ENCODE measurements at regions not wholly inside any gene's neighbourhood (a gene's known extent, or its start where the extent isn't known, plus 50 kb on each side); places are given as distances from the start of the nearest gene placed in this dataset.

- 84% methylated on average over 3 of the region's 3 CpGs; no CpG with 5 or more reads in 1 of the 2 experiments for WGBS, 2 experiments (ENCODE audit: extremely low coverage in 1 of 2, insufficient coverage in 1 of 2, insufficient read length in 1 of 2, insufficient replicate concordance in 2 of 2, low coverage in 1 of 2, low lambda C conversion rate in 2 of 2, missing lambda C conversion rate in 1 of 2)
- H3K27me3 ChIP-seq (replicated peaks in 1 of 4; ENCODE audit: control insufficient read depth in 3 of 4, extremely low read depth in 1 of 4, insufficient read depth in 3 of 4, low read length in 3 of 4): no peaks in the 10 kb centered on the region
- H3K9ac ChIP-seq (replicated peaks in 1 of 4; ENCODE audit: extremely low read depth in 1 of 4, low read depth in 3 of 4, low read length in 3 of 4): no peak overlapping the region
- no peaks in the 10 kb centered on the region for H3K23me2 ChIP-seq (ENCODE audit: low read depth, low read length)
- H3K9me3 ChIP-seq (ENCODE audit: insufficient read depth in 2 of 2, low read depth in 1 of 2, low read length in 1 of 2): no peaks in the 10 kb centered on the region
- no peak overlapping the region for H3K18ac ChIP-seq (ENCODE audit: extremely low read depth, low read length)
- no peak overlapping the region for H3K23ac ChIP-seq (ENCODE audit: insufficient read length)
- H2AK5ac ChIP-seq (ENCODE audit: low read depth, low read length): no peak overlapping the region
- no peak overlapping the region for H2BK120ac ChIP-seq (replicated peaks; ENCODE audit: low read depth, low read length)
- no peak overlapping the region for H2BK12ac ChIP-seq (ENCODE audit: low read depth, low read length)
- H3K4me2 ChIP-seq (ENCODE audit: insufficient read depth in 1 of 2, low read depth in 2 of 2, low read length in 2 of 2): no peak overlapping the region
- no peaks in the 10 kb centered on the region for H3K79me1 ChIP-seq (ENCODE audit: low read depth, low read length)
- no peak overlapping the region for H4K5ac ChIP-seq (ENCODE audit: insufficient read length, low read depth, low read length)
- H3K4me1 ChIP-seq (replicated peaks in 1 of 4; ENCODE audit: control insufficient read depth in 3 of 4, insufficient read depth in 4 of 4, low read length in 3 of 4): no peaks in the 10 kb centered on the region; a peak in 1 of 7 replicates
- no peak overlapping the region for H4K91ac ChIP-seq (replicated peaks; ENCODE audit: insufficient read length, low read length)
- CTCF ChIA-PET (ENCODE audit: partially characterized antibody): interaction anchor here (1.0 to 1.3 kb wide), 2 partner anchors 19 to 205 kb away, joined by 3 read pairs; no protein-coding TSS in a partner anchor
- POLR2A ChIA-PET (ENCODE audit: partially characterized antibody): no interaction called here
- no peaks in the 10 kb centered on the region for H4K20me1 ChIP-seq (replicated peaks in 1 of 2; ENCODE audit: control insufficient read depth in 1 of 2, insufficient read depth in 2 of 2, low read length in 2 of 2)
- no peak overlapping the region for H2AFZ ChIP-seq (ENCODE audit: low read length)
- H3K4ac ChIP-seq (replicated peaks; ENCODE audit: insufficient read length, low read depth, low read length): no peak overlapping the region
- FAIRE-seq (no peak), DNase-seq (ENCODE audit: low read depth in 1 of 2, low spot score in 2 of 2) (no peak)
- no peak overlapping the region for H3K4me3 ChIP-seq (ENCODE audit: extremely low read depth in 1 of 4, insufficient read depth in 2 of 4, low read depth in 3 of 4, low read length in 4 of 4)
- H4K8ac ChIP-seq (ENCODE audit: extremely low read depth, insufficient read depth, low read length): no peak overlapping the region
- no peak overlapping the region for H2BK20ac ChIP-seq (ENCODE audit: low read length)
- H2BK5ac ChIP-seq (ENCODE audit: low read depth, low read length): no peak overlapping the region
- no peak overlapping the region for H2BK15ac ChIP-seq (ENCODE audit: low read length)
- no peak overlapping the region for H3K56ac ChIP-seq (replicated peaks; ENCODE audit: insufficient read length, low read depth, low read length)
- H3K14ac ChIP-seq (ENCODE audit: insufficient read length): no peak overlapping the region
- no peak overlapping the region for H3K27ac ChIP-seq (ENCODE audit: low read depth, low read length)
- no peaks in the 10 kb centered on the region for H3K36me3 ChIP-seq (ENCODE audit: control insufficient read depth in 2 of 4, insufficient read depth in 4 of 4, low read length in 3 of 4)
- no peaks in the 10 kb centered on the region for H3K79me2 ChIP-seq (ENCODE audit: control insufficient read depth in 1 of 2, insufficient read depth in 2 of 2, low read length in 2 of 2)
- TF ChIP-seq JUND (IDR thresholded peaks at IDR 0.05; ENCODE audit: low read length) (no peak), EZH2 (IDR thresholded peaks at IDR 0.05; ENCODE audit: low read depth, low read length, severe bottlenecking) (no peak), TAF7 (optimal IDR thresholded peaks at IDR 0.05; ENCODE audit: borderline replicate concordance, low read depth, low read length) (no peak), KDM4A (IDR thresholded peaks at IDR 0.05; ENCODE audit: low read depth, low read length, severe bottlenecking) (no peak), MAFK (IDR thresholded peaks at IDR 0.05; ENCODE audit: low read depth, low read length) (no peak), CTCF (IDR thresholded peaks at IDR 0.05; ENCODE audit: control extremely low read depth in 1 of 3, insufficient read depth in 1 of 3, low read depth in 1 of 3, low read length in 3 of 3) (no peak), NANOG (IDR thresholded peaks at IDR 0.05; ENCODE audit: insufficient read depth, low read depth, low read length, poor library complexity, severe bottlenecking) (no peak), RNF2 (IDR thresholded peaks at IDR 0.05; ENCODE audit: borderline replicate concordance, low read depth, low read length, missing control alignments, poor library complexity, severe bottlenecking) (no peak), HDAC2 (IDR thresholded peaks at IDR 0.05; ENCODE audit: borderline replicate concordance in 1 of 2, low read depth in 2 of 2, low read length in 2 of 2) (no peak), SIN3A (conservative IDR thresholded peaks at IDR 0.05 in 1 of 2, IDR thresholded peaks at IDR 0.05 in 1 of 2; ENCODE audit: low read depth in 1 of 2, low read length in 2 of 2) (no peak), CHD2 (IDR thresholded peaks at IDR 0.05; ENCODE audit: low read length) (no peak)
Measured at GRCh38 chr12:118641249-118641648, 264.9 kb downstream of the SUDS3 start.
